ENCODE measurements at regions not wholly inside any gene's neighbourhood (a gene's known extent, or its start where the extent isn't known, plus 50 kb on each side); places are given as distances from the start of the nearest gene placed in this dataset.

DNA sequence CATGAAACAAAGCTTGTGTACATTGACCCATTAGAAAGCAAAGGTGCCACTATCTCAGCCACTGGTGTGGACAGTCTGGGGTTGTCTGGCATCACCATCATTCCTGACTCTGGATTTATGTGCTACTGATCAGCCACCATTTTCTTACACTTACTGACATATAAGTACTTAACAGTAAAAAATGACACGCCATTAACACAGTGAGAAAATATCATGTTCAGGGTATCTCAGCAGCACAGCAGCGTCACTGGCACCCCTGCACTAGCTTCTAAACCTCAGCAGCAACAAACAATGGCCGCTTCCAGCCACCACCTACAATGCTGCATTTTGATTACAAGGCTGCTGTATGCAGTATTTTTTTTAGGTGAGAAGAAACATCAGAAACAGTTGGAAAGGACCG is 253.4 kb upstream of the HDAC4 start:
- POLR2A ChIA-PET, result no interaction called here
- CTCF ChIA-PET, result no interaction called here
- DNase-seq (ENCODE audit: low read depth, low spot score), result no peak
- TF ChIP-seq, protein P1, sequence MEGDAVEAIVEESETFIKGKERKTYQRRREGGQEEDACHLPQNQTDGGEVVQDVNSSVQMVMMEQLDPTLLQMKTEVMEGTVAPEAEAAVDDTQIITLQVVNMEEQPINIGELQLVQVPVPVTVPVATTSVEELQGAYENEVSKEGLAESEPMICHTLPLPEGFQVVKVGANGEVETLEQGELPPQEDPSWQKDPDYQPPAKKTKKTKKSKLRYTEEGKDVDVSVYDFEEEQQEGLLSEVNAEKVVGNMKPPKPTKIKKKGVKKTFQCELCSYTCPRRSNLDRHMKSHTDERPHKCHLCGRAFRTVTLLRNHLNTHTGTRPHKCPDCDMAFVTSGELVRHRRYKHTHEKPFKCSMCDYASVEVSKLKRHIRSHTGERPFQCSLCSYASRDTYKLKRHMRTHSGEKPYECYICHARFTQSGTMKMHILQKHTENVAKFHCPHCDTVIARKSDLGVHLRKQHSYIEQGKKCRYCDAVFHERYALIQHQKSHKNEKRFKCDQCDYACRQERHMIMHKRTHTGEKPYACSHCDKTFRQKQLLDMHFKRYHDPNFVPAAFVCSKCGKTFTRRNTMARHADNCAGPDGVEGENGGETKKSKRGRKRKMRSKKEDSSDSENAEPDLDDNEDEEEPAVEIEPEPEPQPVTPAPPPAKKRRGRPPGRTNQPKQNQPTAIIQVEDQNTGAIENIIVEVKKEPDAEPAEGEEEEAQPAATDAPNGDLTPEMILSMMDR (IDR thresholded peaks at IDR 0.05; ENCODE audit: insufficient read depth, low read length, missing control alignments), result no peak
- H3K4me3 ChIP-seq (ENCODE audit: low read depth, low read length), result no peak overlapping the region

DNA sequence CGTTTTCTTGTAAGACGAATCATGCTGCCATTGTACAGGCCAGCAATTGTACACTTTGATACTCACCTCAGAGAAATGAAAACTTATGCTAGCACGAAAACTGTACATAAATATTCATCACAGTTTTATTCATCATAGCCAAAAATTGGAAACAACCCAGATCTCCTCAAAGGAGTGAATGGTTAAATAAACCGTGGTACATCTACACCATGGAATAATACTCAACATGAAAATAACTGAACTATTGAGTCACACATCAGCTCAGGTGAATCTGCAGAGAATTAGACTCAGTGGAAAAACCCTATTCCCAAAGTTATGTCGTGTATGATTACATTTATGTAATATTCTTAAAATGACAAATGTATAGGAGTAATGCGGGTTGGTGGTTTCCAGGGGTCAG is 251.0 kb upstream of the HDAC4 start:
- TF ChIP-seq, protein P1 (IDR thresholded peaks at IDR 0.05; ENCODE audit: insufficient read depth, low read length, missing control alignments), result no peak
- no peak for DNase-seq (ENCODE audit: low read depth, low spot score)
- H3K4me3 ChIP-seq (ENCODE audit: low read depth, low read length), result no peak overlapping the region
- ChIA-PET POLR2A (no interaction called here), CTCF (no interaction called here)

DNA sequence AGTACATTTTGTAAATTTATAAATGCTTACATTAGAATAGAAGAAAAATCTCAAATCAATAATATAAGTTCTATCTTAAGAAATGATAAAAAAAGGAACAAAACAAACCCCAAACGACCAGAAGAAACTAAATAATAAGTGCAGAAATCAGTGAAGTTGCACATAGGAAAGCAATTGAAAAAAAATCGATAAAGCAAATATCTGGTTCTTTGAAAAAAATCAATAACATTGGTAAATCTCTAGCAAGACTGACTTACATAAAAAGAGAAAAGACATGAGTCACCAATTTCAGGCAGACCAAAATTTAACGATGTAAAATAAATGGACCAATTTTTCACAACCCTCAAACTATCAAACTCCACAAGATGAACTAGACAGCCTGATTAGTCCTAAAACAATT is 249.9 kb upstream of the HDAC4 start:
- ChIA-PET POLR2A (no interaction called here), CTCF (no interaction called here)
- H3K4me3 ChIP-seq (ENCODE audit: low read depth, low read length), result no peak overlapping the region
- no peak for DNase-seq (ENCODE audit: low read depth, low spot score)
- TF ChIP-seq, protein P1 (IDR thresholded peaks at IDR 0.05; ENCODE audit: insufficient read depth, low read length, missing control alignments), result no peak

DNA sequence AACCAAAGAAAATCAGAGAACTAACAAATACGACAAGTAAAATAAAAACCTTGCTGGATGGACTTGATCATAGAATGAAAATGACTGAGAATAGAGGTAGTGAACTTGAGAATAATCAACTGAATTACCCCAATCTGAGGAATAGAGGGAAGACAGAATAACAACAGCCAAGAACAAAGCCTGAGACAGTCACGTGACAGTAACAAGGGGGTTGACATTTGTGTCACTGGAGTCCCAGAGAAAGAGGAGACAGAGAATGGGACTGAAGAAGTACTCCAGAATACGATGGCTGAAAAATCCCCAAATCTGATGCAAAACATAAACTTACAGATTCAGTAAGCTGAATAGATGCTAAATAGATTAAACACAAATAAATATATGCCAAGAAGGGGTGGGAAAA is 248.5 kb upstream of the HDAC4 start:
- H3K4me3 ChIP-seq (ENCODE audit: low read depth, low read length), result no peak overlapping the region
- TF ChIP-seq, protein P1 (IDR thresholded peaks at IDR 0.05; ENCODE audit: insufficient read depth, low read length, missing control alignments), result no peak
- ChIA-PET POLR2A (no interaction called here), CTCF (no interaction called here)
- DNase-seq (ENCODE audit: low read depth, low spot score), result no peak

DNA sequence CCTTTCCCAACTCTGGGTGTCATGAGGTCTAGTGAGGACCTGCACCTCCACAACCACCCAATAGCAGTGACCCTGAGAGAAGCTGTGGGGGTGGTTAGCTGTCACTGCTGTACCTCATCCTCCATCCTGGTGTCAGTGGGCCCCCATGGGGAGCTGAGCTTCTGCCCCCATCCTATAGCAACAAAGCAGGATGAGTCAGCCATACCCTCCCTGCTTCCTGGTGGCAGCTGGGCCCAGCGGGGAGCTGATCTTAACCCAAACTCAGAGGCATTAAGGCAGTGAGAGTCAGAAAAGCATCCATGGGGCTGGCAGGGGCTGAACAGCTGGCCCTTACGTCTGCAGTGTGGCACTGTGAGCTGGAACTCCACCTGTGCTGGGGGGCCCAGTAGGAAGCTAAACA is 247.8 kb upstream of the HDAC4 start:
- TF ChIP-seq, protein P1 (IDR thresholded peaks at IDR 0.05; ENCODE audit: insufficient read depth, low read length, missing control alignments), result no peak
- ChIA-PET CTCF (no interaction called here), POLR2A (no interaction called here)
- no peak overlapping the region for H3K4me3 ChIP-seq (ENCODE audit: low read depth, low read length)
- no peak for DNase-seq (ENCODE audit: low read depth, low spot score)

DNA sequence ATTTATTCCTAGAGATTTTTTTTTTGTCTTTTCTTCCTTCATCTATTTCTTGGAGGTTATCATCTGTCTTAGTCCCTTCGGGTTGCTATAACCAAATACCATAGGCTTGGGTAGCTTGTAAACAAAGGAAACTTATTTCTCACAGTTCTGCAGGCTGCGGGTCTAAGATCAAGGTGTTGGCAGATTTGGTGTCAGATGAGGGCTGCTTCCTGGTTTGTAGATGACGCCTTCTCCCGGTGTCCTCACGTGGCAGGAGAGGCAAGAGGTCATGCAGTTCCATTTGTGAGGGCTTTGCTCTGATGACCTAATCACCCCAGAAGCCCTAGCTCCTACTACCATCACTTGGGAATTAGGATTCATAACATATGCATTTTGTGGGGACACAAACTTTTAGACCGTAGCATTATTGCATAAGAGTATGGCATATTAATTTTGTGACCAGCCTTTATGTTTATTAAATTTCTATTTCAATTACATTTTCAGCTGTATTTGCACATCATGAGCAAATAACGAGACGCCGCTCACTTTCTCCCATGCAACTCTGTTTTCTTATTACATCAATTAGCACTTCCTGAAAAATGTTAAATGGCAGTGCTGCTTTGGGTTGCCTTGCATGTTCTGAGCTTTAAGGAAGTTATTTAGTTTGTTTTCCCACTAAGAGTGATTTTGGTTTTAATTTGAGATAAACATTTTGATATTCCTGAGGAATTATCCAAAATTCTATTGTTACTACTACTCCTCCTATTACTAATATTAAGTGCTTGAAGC is 246.4 kb upstream of the HDAC4 start:
- TF ChIP-seq, protein P1 (IDR thresholded peaks at IDR 0.05; ENCODE audit: insufficient read depth, low read length, missing control alignments), result no peak
- CTCF ChIA-PET, result no interaction called here
- H3K4me3 ChIP-seq (ENCODE audit: low read depth, low read length), result no peak overlapping the region
- DNase-seq (ENCODE audit: low read depth, low spot score), result no peak
- POLR2A ChIA-PET, result no interaction called here
